ENCODE measurements at regions not wholly inside any gene's neighbourhood (a gene's known extent, or its start where the extent isn't known, plus 50 kb on each side); places are given as distances from the start of the nearest gene placed in this dataset.

DNA sequence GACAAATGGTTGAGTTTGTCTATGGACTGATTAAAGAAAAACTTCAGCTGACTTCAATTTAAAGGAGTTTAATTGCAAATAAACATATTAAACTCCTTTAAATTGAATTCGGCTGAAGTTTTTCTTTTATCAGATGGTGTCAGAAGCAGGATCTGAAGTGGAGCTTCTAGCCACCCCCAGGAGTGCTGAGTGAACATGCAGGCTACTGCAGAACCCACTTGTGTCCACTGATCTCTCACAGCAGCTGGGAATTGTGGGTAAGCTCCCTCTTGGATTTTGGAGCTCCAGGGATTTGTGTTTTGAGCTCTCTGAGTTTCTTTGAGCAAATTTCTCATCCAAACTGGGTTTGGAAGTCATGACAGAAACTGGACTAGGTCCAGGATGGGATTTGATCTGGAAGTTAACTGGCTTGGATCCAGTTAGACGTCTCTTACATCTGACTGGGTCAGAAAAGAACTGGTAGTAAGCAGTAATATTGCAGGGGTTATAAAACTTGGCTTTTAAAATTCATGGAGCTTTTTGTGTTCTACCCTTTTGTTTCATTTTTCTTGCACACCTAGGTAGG, 95.8 kb upstream of the UST start:
- in situ Hi-C loops (cut with HindIII; ENCODE audit: low sequenced_read_pairs) = no loop called here

DNA sequence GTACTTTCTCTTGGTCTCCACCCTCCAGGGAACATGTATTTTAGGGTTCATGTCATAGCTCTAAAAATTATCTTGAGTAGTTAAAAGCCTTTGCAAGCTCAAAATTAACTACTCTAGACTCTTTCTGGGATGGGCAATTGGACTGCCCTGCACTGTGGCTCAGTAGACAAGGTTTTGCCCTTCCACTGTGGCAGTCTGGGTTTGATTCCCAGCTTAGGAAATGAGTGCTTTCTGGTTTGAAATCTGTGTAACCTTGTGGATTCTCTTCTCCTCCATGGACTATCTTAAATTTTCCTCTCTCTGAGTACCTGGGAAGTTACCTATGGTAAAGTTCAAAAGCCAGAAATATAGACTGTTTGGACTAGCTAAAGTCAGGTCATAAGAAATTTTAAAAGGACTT, 94.6 kb upstream of the UST start:
- in situ Hi-C loops (cut with HindIII; ENCODE audit: low sequenced_read_pairs) = no loop called here

DNA sequence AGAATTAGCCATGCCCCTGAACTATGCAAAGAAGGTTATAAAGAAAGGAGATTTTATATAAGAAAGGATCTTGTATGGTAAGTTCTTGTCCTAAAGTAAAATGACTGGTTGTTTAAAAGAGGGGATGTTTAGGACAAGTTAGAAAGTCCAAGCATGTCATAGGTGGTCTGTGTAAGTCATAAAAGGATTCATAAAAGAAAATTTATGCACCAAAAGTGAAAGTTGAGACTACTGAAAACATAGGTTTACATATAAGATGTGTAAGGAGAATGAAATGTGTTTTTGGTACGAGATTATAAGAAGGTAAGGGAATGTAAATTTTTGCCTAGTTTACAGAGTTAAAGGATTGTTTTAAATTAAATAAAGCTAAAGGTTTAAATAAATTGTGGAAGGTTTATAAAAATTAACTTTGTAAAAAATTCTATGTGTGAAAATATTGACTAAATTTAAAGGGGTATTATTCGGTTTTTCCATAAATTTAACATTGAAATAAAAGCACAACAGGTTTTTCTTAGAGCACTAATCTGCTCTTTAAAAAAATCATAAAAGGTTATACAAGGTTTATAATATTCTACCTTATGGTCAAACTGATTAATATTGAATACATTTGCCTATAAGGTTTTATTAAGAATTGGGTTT, 93.6 kb upstream of the UST start:
- in situ Hi-C loops (cut with HindIII; ENCODE audit: low sequenced_read_pairs) = no loop called here

DNA sequence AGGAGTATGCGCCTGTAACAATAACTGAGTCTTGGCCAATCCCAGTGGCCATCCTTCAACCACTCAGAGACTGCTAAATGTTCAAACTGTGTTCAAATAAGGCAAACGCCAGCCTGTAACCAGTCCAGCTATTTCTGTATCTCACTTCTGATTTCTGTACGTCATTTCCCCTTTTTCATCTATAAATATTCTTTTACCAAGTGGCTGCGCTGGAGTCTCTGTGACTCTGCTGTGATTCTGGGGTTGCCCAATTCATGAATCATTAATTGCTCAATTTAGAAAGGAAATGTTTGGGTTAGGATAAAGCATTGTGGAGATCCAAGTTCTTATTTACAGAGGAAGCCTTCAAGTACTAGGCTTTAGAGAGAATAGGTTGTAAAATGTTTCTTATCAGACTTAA, 89.8 kb upstream of the UST start:
- in situ Hi-C loops (cut with HindIII; ENCODE audit: low sequenced_read_pairs) = no loop called here

DNA sequence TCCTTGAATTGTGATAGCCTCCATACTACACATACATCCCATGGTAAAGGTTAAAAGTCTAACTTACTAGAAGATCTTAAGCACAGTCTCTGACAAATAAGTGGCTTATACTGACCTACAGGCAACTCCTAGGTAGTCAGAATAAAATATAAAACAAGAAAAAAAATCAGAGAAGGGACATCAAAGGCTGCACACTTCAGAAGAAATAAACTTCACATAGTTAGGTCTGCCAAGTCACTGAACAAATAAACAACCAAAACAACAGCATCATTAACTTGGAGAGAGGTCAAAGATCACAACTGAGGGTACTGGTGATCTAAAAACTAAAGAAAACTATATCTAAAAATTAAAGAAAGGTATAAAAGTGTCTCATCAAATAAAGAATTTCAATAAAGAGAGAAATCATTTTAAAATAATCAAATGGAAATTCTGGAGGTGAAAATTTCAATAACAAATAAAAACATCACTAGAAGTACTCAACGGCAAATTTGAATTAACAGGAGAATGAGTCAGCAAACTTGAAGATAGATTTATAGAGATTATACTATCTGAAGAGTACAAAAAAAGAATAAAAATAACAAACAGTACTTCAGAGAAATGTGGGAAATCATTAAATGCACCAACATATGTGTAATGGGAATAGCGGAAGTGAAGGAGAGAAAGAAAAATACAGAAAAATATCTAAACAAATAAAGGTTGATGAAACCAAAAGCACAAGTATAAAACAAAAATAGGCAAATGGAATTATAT, 88.0 kb upstream of the UST start:
- in situ Hi-C loops (cut with HindIII; ENCODE audit: low sequenced_read_pairs) = no loop called here

DNA sequence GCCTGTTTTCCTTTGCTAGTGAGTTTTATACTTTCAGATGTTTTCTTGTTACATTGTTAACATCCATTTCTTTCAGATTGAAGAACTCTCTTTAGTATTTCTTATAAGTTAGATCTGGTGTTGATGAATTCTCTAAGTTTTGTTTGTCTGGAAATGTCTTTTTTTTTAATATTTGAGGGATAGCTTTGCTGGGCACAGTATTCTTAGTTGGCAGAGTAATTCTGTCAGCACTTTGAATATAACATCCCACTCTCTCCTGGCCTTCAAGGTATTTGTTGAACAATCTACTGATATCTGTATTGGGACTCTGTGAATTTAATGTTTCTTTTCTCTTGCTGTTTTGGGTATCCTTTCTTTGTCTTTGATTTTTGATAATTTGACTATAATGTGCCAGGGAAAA, 79.4 kb upstream of the UST start:
- in situ Hi-C loops (cut with HindIII; ENCODE audit: low sequenced_read_pairs) = no loop called here

DNA sequence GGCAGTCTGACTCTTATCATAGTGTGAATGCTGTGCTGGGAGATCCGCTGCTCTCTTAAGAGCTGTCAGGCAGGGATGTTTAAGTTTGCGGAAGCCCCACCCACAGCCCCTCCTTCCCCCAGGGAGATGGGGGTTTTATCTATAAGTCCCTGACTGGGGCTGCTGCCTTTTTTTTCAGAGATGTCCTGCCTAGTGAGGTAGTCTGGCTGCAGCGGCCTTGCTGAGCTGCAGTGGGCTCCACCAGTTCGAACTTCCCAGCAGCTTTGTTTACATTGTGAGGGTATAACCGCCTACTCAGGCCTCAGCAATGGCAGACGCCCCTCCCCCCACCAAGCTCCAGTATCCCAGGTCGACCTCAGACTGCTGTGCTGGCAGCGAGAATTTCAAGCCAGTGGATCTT, 75.7 kb upstream of the UST start:
- in situ Hi-C loops (cut with HindIII; ENCODE audit: low sequenced_read_pairs) = loop anchor here (5.0 kb wide), 1 partner anchor 51 kb away; no protein-coding TSS in a partner anchor

DNA sequence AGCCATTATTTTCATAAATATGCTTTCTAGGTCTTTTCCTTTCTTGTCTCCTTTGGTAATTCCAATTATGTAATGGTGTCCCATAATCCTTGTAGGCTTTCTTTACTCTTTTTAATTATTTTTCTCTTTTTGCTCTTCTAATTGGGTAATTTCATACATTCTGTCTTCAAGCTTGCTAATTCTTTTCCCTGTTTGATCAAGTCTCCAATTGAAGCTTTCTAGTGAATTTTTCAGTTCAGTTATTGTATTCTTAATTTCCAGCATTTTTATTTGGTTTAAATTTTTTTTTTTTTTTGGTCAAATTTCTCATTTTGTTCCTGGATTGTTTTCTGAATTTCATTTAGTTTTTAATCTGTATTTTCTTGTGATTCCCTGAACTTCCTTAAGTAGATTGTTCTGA, 74.9 kb upstream of the UST start:
- in situ Hi-C loops (cut with HindIII; ENCODE audit: low sequenced_read_pairs) = loop anchor here (5.0 kb wide), 1 partner anchor 50 kb away; no protein-coding TSS in a partner anchor

DNA sequence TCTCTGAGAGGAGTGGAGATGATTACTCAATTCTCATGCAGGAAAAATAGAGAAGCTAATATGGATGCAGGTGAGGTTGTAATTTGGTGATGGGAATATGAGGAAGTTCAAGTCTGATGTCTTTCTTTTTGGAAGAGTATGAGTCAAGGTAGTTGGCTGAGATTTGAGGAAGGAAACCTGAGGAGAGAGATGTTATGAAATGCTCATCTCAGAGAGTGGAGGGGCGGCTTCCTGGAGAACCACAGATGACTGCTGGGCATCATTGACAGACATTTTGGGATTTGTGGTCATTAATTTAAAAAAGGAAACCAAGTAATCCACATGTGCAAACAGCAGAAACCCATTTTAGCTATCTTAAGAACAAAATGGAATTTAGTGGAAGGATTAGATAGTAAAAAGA, 72.5 kb upstream of the UST start:
- in situ Hi-C loops (cut with HindIII; ENCODE audit: low sequenced_read_pairs) = loop anchor here (5.0 kb wide), 1 partner anchor 48 kb away; no protein-coding TSS in a partner anchor

DNA sequence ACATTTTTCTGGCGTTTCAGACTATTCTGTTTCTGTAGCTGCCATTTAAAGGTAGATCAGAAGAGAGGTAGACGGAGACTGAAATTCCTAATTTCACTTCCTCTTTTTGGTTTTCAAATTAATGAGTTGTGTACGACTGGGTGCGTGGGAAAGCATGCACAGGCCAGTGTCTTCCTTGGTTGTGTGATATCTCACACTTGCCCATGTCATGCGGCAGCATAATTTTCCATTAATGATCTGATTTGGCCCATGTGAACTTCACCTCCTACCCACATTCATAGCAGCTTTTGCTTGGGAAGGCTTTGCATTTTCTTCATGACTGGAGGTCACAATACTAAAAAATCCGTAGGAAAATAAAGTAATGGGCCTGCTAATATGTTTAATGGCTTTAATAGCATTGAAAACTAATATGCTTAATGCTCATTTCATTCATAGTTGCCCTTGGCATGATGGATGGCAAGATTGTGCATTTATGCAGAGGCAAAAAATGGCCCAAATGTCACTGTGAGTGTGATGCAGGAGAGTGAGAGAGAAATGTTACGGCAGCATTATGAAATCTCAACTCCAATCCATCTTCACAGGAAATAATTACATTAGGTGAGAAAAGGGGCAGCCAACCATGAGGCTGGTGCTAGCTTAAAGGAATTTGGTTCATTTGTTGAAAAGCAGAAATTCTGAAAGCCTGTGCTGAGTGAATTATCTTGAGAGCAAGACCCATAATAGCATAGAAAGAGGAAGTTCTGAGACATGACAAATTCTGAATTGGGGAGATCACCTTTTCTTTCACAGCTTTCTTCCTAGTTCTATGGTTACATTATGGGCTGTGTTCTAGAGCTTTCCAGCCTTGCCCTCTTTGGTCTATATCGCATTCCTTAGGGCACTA, 69.0 kb upstream of the UST start:
- in situ Hi-C loops (cut with HindIII; ENCODE audit: low sequenced_read_pairs) = no loop called here

DNA sequence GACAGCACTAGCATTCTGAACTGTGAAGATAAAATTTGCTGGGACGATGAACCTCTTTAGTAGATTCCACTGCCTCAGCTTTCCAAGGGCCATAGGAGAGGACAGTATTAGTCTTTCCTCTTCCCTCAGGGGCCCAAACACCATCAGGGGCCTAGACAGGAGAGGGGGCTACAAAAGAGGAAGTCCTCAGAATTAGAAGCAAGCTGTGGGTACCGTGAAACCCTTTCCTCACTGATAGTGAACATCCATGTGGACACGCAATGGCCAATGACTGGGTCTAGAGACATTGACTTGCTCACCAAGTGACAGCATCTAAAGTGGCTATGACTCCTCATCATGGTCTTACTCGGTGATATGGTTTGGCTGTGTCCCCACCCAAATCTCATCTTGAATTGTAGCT, 68.1 kb upstream of the UST start:
- in situ Hi-C loops (cut with HindIII; ENCODE audit: low sequenced_read_pairs) = no loop called here

DNA sequence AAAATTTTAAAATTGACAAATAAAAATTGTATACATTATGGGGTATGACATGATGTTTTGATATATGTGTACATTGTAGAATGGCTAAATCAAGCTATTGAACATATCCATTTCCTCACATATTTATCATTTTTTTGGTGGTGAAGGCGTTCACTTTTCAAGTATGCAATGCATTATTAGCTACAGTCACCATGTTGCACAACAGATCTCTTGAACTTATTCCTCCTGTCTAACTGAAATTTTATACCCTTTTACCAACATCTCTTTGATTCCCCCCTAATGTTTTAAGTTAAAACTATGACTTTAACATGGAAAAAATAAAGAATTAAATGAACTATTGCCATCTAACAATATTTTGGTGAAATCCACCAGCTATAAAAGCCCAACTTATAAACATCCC, 65.2 kb upstream of the UST start:
- in situ Hi-C loops (cut with HindIII; ENCODE audit: low sequenced_read_pairs) = no loop called here

DNA sequence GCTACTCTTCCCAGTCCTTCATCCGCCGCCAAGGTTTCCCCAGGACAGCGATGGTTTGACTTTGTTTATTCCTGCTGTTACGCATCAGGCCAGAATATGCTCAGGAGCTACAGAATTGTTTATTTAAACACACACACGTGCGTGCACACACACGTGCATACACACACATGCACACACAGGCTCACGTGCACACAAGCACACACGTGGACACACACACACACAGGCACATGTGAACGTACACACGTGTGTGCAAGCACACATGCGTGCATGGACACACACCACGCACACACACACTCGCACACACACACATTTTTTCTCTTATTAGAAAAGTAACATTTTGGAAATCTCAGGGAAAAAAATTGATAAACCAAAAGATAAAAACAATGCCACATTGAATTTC, 64.6 kb upstream of the UST start:
- in situ Hi-C loops (cut with HindIII; ENCODE audit: low sequenced_read_pairs) = no loop called here

DNA sequence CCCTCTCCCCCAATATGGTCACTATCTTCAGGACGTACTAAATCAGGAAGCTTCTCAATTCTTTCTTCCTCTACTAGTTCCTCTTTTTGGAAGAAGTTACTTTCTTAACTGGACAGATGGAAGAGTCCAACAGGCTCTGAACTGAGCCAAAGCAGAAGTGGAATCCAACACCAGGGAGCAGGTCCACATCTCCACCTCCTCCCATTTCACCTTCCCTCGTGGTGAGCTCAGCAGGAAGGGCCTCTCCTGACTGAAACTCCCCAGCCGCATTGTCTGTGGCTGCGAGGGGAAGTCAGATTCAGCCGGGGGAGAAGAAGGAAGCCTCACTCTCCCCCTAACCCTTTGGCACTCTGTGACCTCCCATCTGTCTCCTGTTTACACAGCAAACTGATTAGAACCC, 63.8 kb upstream of the UST start:
- in situ Hi-C loops (cut with HindIII; ENCODE audit: low sequenced_read_pairs) = no loop called here

DNA sequence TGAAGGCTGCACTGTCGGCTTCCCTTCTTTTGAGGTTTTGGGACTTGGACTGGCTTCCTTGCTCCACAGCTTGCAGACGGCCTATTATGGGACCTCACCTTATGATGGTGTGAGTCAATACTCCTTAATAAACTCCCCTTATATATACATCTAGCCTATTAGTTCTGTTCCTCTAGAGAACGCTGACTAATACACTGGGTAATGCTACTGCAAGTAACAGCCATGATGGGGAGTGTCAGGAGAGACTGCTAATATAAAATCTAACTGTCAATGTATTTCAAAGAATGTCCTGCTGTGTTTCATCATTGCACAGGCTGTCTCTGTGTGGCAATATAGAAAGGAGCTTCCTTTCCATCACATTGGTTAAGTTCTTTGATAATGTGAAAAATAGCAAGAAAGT, 57.7 kb upstream of the UST start:
- in situ Hi-C loops (cut with HindIII; ENCODE audit: low sequenced_read_pairs) = no loop called here

DNA sequence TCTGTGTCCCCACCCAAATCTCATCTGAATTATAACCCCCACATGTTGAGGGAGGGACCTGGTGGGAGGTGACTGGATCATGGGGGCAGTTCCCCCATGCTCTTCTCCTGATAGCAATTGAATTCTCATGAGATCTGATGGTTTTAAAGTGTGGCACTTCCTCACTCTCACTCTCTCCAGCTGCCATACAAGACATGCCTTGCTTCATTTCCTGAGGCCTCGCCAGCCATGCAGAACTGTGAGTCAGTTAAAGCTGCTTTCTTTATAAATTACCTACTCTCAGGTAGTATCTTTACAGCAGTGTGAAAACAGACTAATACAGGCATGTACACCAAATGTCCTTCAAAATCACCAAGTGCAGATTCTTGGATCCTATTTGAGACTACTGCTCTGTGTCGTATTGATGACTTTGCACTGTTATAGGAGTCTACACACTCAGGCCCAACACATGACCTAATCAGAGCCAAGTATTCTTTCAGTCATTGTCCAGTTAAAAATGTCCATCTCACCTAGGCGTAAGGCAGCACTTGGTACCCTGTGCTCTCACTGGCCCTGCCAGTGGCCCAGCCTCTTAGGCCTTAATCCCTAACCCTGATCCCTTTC, 52.8 kb upstream of the UST start:
- in situ Hi-C loops (cut with HindIII; ENCODE audit: low sequenced_read_pairs) = no loop called here

All from endothelial cell of hepatic sinusoid (primary cell).